Large intestine (tissue), 3 donors: ENCODE measurements at regions not wholly inside any gene's neighbourhood (a gene's known extent, or its start where the extent isn't known, plus 50 kb on each side); places are given as distances from the start of the nearest gene placed in this dataset.
"Not testable (repeated sequence)": the region's sequence is repeated elsewhere in the genome, so short reads cannot be mapped to it uniquely, and the experiment has no call there.

Source experiments
- DNase-seq, 2 donors: peaks; one replicate each; pipeline versions ENCODE4 v3.0.0 to v3.0.0-alpha.2; 2013
- H3K27ac ChIP-seq: one replicate; pipeline ENCODE4 v1.5.1; 2013; ENCODE audit warnings: low read length
- H3K27me3 ChIP-seq: 2 replicates; pipeline ENCODE4 v1.6.1; 2013; ENCODE audit warnings: low read length; ENCODE audit not compliant: control insufficient read depth, insufficient read depth
- H3K36me3 ChIP-seq: 2 replicates; pipeline ENCODE4 v1.6.1; 2013; ENCODE audit warnings: low read length; ENCODE audit not compliant: control insufficient read depth, insufficient read depth
- H3K4me1 ChIP-seq: one replicate; pipeline ENCODE4 v1.6.1; 2013; ENCODE audit warnings: low read length; ENCODE audit not compliant: control insufficient read depth, insufficient read depth
- H3K4me3 ChIP-seq: one replicate; pipeline ENCODE4 v1.5.1; 2013; ENCODE audit warnings: low read length
- H3K9me3 ChIP-seq: one replicate; pipeline ENCODE4 v1.6.1; 2013; ENCODE audit warnings: mild to moderate bottlenecking, low read depth, low read length, moderate library complexity; ENCODE audit not compliant: control insufficient read depth
- WGBS: methylation state at CpG from one replicate; pipeline ENCODE4 v1.1.5; 2013; ENCODE audit warnings: low lambda C conversion rate; ENCODE audit not compliant: insufficient coverage; 5-methylcytosine and 5-hydroxymethylcytosine counted together

DNA sequence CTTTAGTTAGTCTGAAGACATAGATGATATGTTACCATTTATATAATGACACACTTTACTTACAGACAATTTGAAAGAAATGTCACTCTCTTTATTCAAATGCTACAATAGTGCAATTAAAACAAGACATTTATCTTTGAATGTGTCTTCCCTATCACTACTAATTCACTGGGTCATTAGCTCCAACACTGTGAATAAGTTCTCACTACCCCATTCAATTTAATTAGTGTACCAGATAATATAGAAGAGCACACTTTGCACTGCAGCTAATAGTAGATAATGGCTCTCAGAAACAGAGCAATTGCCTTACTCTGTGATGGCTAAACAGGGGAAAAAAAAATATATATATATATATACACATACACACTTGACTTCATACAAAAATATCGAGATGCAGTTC is 497.0 kb downstream of the DTWD2 start:
- H3K36me3 ChIP-seq, result no peaks in the 10 kb centered on the region
- no peak for DNase-seq
- H3K4me3 ChIP-seq, result no peak overlapping the region
- no peaks in the 10 kb centered on the region for H3K4me1 ChIP-seq
- no peaks in the 10 kb centered on the region for H3K9me3 ChIP-seq
- H3K27ac ChIP-seq, result no peak overlapping the region
- WGBS, result no CpG with 5 or more reads among the region's 1 CpG
- H3K27me3 ChIP-seq, result no peaks in the 10 kb centered on the region

- no peak for DNase-seq
- WGBS, result no CpG with 5 or more reads among the region's 3 CpGs
Observed at GRCh38 chr5:118486647-118487225, 501.6 kb downstream of the DTWD2 start.

GRCh38 chr5:118479285-118479684 is 509.1 kb downstream of the DTWD2 start:
- no peak overlapping the region for H3K4me3 ChIP-seq
- no peak for DNase-seq
- WGBS, result no CpG with 5 or more reads among the region's 2 CpGs
- H3K27ac ChIP-seq, result no peak overlapping the region
- H3K36me3 ChIP-seq, result no peaks in the 10 kb centered on the region
- H3K4me1 ChIP-seq, result no peaks in the 10 kb centered on the region
- H3K9me3 ChIP-seq, result peaks cover 2% of the 10 kb centered on the region
- no peaks in the 10 kb centered on the region for H3K27me3 ChIP-seq

More at GRCh38 chr5:118486647-118487225, 501.6 kb downstream of the DTWD2 start:
- no peak overlapping the region for H3K27ac ChIP-seq
- no peak overlapping the region for H3K4me3 ChIP-seq
- H3K9me3 ChIP-seq, result no peaks in the 10 kb centered on the region
- no peaks in the 10 kb centered on the region for H3K36me3 ChIP-seq
- no peaks in the 10 kb centered on the region for H3K4me1 ChIP-seq
- H3K27me3 ChIP-seq, result no peaks in the 10 kb centered on the region

DNA sequence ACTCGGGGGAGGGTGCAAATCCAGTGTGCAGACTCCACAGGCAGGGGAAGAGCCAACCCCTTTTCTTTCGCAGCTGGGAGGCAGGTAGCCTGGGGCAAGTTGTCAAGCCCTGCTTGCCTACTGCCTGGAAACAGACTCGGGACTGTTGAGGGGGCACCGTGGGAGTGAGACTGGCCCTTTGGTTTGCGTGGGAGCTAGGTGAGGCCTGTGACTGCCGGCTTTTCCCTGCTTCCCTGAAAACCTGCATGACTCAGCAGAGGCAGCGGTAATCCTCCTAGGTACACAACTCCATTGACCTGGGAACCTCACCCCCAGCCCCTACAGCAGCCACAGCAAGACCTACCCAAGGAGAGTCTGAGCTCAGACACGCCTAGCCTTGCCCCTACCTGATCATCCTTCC is 509.5 kb downstream of the DTWD2 start:
- no peak overlapping the region for H3K4me3 ChIP-seq
- H3K36me3 ChIP-seq, result no peaks in the 10 kb centered on the region
- no peaks in the 10 kb centered on the region for H3K4me1 ChIP-seq
- no CpG with 5 or more reads among the region's 8 CpGs for WGBS
- DNase-seq, result no peak
- no peaks in the 10 kb centered on the region for H3K27me3 ChIP-seq
- peaks cover 2% of the 10 kb centered on the region for H3K9me3 ChIP-seq
- H3K27ac ChIP-seq, result no peak overlapping the region

DNA sequence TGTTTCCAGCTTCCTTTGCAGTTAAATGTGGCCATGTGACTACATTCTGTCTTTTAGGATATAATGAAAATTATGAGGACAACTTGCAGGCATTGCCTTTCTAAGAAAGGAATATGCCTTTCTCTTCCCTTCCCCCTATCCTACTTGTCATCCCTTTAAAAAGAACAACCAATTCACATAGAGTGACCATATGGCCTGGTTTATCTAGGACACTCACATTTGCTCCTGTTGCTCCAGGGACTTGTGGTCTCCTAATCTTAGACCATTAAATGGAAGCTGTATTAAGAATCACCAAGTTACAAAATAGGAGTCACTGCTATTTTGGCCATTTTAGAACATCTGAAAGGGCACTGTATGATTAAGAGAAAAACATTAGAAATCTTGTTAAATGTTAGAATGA is 520.3 kb downstream of the DTWD2 start:
- Histone ChIP-seq H3K4me1 (no peaks in the 10 kb centered on the region), H3K27me3 (no peaks in the 10 kb centered on the region), H3K27ac (no peak overlapping the region), H3K9me3 (no peaks in the 10 kb centered on the region), H3K36me3 (no peaks in the 10 kb centered on the region), H3K4me3 (no peak overlapping the region)
- no peak for DNase-seq

DNA sequence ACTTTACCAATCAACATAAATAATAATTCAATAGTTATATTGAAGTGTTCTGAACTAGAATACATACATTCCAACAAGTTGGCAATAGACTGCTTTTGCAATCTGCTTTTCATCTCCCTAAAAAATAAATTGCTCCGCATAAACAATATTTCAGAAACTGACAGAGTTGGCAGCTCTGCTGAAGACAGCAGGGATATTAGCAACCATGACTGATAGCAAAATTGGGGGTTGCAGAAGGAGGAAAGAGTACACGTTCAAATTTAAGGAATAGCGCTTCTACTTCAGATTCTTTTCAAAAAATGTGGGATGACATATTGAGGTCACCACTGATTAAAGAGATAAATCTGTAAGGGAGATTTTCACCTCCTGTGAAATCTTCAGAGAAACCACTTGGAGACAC is 521.2 kb downstream of the DTWD2 start:
- WGBS, result no CpG with 5 or more reads among the region's 3 CpGs
- H3K4me3 ChIP-seq, result no peak overlapping the region
- no peaks in the 10 kb centered on the region for H3K9me3 ChIP-seq
- no peaks in the 10 kb centered on the region for H3K36me3 ChIP-seq
- H3K27me3 ChIP-seq, result no peaks in the 10 kb centered on the region
- no peaks in the 10 kb centered on the region for H3K4me1 ChIP-seq
- no peak overlapping the region for H3K27ac ChIP-seq
- DNase-seq, result no peak

- DNase-seq, result no peak
Observed at GRCh38 chr5:118466418-118466817, 521.9 kb downstream of the DTWD2 start.

DNA sequence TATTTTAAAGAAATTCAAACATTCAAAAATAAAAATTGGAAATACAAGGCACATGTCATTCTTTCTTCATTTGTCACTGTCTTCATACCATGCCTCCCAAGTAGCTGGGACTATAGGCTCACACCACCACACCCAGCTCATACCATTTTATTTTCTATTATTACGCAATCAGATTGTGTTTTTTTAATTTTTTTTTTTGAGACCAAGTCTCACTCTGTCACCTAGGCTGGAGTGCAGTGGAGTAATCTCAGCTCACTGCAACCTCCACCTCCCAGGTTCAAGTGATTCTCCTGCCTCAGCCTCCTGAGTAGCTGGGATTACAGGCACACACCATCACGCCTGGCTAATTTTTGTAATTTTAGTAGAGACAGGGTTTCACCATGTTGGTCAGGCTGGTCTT is 526.1 kb downstream of the DTWD2 start:
- H3K36me3 ChIP-seq, H3K27me3 ChIP-seq, H3K4me3 ChIP-seq, H3K27ac ChIP-seq, H3K9me3 ChIP-seq, H3K4me1 ChIP-seq, DNase-seq: not testable (repeated sequence)
- no CpG with 5 or more reads among the region's 2 CpGs for WGBS

More at GRCh38 chr5:118466418-118466817, 521.9 kb downstream of the DTWD2 start:
- no peaks in the 10 kb centered on the region for H3K9me3 ChIP-seq
- H3K36me3 ChIP-seq, result no peaks in the 10 kb centered on the region
- H3K4me3 ChIP-seq, result no peak overlapping the region
- H3K27me3 ChIP-seq, result no peaks in the 10 kb centered on the region
- no CpG with 5 or more reads among the region's 5 CpGs for WGBS
- H3K27ac ChIP-seq, result no peak overlapping the region
- H3K4me1 ChIP-seq, result no peaks in the 10 kb centered on the region

GRCh38 chr5:118461436-118461835 is 526.9 kb downstream of the DTWD2 start:
- Histone ChIP-seq H3K4me1 (no peaks in the 10 kb centered on the region), H3K27ac (no peak overlapping the region), H3K27me3 (no peaks in the 10 kb centered on the region), H3K9me3 (no peaks in the 10 kb centered on the region), H3K4me3 (no peak overlapping the region), H3K36me3 (no peaks in the 10 kb centered on the region)
- no CpG with 5 or more reads among the region's 3 CpGs for WGBS
- DNase-seq, result no peak

DNA sequence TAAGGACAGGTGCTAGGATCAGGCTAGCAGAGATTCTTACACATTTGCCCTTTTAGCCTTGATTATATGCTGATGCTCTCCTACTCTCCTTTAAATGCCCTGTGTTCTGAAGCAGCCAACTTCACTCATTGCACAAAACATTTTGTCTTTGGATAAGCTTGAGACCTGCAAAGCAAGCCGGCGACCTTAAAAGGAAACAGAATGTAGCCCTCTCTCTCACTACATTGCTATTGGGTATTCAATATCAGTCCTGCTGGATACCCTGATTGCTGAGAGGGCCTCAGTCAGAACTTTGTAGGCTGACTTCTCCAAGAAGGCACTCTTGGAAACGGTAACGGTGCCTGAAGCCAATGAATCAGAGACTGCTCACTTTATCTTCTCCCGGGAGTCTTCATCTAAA is 528.9 kb downstream of the DTWD2 start:
- Histone ChIP-seq H3K4me1 (no peaks in the 10 kb centered on the region), H3K27ac (no peak overlapping the region), H3K4me3 (no peak overlapping the region), H3K9me3 (no peaks in the 10 kb centered on the region), H3K36me3 (no peaks in the 10 kb centered on the region), H3K27me3 (no peaks in the 10 kb centered on the region)
- no peak for DNase-seq
- no CpG with 5 or more reads among the region's 5 CpGs for WGBS

DNA sequence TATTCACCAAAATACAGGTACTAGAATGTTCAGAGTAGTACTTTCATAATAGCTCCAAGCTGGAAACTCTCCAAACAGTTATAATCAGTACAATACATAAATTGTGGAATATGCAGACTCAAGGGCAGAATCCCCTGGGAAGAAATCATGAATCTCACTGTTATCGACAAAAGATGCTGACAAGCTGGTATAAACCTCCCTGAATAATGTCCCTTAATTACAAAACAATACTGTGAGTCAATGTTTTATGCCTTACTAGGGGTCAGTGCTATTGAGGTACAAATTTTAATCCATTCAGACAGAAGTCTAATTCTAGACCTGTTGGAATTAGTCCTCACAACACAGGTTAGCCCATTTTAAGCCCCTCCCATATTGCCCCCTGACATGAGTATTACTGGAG is 532.3 kb downstream of the DTWD2 start:
- no peaks in the 10 kb centered on the region for H3K4me1 ChIP-seq

More for the DNA sequence above, 532.3 kb downstream of the DTWD2 start:
- no peaks in the 10 kb centered on the region for H3K9me3 ChIP-seq
- no peaks in the 10 kb centered on the region for H3K36me3 ChIP-seq
- no peak overlapping the region for H3K27ac ChIP-seq
- no CpG with 5 or more reads among the region's 1 CpG for WGBS
- no peak for DNase-seq
- H3K27me3 ChIP-seq, result no peaks in the 10 kb centered on the region
- no peak overlapping the region for H3K4me3 ChIP-seq
